ENCODE measurements at regions not wholly inside any gene's neighbourhood (a gene's known extent, or its start where the extent isn't known, plus 50 kb on each side); places are given as distances from the start of the nearest gene placed in this dataset.
"Not testable (repeated sequence)": the region's sequence is repeated elsewhere in the genome, so short reads cannot be mapped to it uniquely, and the experiment has no call there.

DNA sequence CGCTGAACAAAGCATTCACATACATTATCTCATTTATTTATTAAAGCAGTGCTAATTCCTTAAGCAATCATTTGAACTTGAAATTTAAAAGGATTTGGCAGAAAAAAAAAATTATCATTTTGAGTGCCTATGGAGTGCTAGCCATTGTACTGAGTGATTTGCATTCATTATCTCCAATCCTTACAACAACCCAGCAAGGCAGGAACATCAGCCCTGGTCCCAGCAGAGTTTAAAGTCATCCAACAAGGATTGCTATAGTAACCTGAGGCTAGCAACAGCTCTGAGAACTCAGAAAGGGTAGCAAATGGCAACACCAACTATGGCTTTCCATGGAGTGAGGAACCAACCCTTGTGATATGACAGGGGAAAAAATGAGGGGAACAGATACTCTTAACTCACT lies 237.6 kb upstream of the SETMAR start:
- peaks cover 13 to 14% of the 10 kb centered on the region in 2 donors for H3K4me1 Mint-ChIP-seq
- H3K27ac Mint-ChIP-seq, result no peak overlapping the region
- H3K4me3 Mint-ChIP-seq, result no peak overlapping the region
- peaks cover 0 to 3% (median 0%) of the 10 kb centered on the region in 3 donors for H3K27me3 Mint-ChIP-seq (ENCODE audit: low read depth in 3 of 3)
- DNase-seq, result no peak
- peaks cover 9 to 18% (median 10%) of the 10 kb centered on the region in 3 donors for H3K36me3 Mint-ChIP-seq
- H3K9me3 Mint-ChIP-seq, result peaks cover 0 to 3% (median 0%) of the 10 kb centered on the region in 6 donors

- H3K4me3 Mint-ChIP-seq, result no peak overlapping the region
- DNase-seq, result no peak
- peaks cover 0 to 6% (median 2%) of the 10 kb centered on the region in 6 donors for H3K9me3 Mint-ChIP-seq
- H3K27me3 Mint-ChIP-seq (ENCODE audit: low read depth in 3 of 3), result no peaks in the 10 kb centered on the region
- H3K36me3 Mint-ChIP-seq, result peaks cover 9 to 18% (median 10%) of the 10 kb centered on the region in 3 donors
- peaks cover 0 to 5% of the 10 kb centered on the region in 2 donors for H3K4me1 Mint-ChIP-seq
- no peak overlapping the region for H3K27ac Mint-ChIP-seq
These were observed 235.3 kb upstream of the SETMAR start for GRCh38 chr3:4067893-4068292.

- peaks cover 0 to 5% of the 10 kb centered on the region in 2 donors for H3K4me1 Mint-ChIP-seq
- H3K27ac Mint-ChIP-seq, result no peak overlapping the region
- no peaks in the 10 kb centered on the region for H3K27me3 Mint-ChIP-seq (ENCODE audit: low read depth in 3 of 3)
- H3K4me3 Mint-ChIP-seq, result no peak overlapping the region
- no peak for DNase-seq
- peaks cover 9 to 14% (median 10%) of the 10 kb centered on the region in 3 donors for H3K36me3 Mint-ChIP-seq
- peaks cover 3 to 12% (median 7%) of the 10 kb centered on the region in 6 donors for H3K9me3 Mint-ChIP-seq
These were observed 233.4 kb upstream of the SETMAR start for GRCh38 chr3:4069796-4070195.

- H3K36me3 Mint-ChIP-seq, result peaks cover 7 to 14% (median 10%) of the 10 kb centered on the region in 3 donors
- no peak overlapping the region for H3K4me3 Mint-ChIP-seq
- peaks cover 0 to 5% of the 10 kb centered on the region in 2 donors for H3K4me1 Mint-ChIP-seq
- H3K27me3 Mint-ChIP-seq (ENCODE audit: low read depth in 3 of 3), result no peaks in the 10 kb centered on the region
- no peak for DNase-seq
- no peak overlapping the region for H3K27ac Mint-ChIP-seq
- H3K9me3 Mint-ChIP-seq, result peaks cover 3 to 20% (median 13%) of the 10 kb centered on the region in 6 donors
These were observed 231.5 kb upstream of the SETMAR start for GRCh38 chr3:4071481-4072184.

DNA sequence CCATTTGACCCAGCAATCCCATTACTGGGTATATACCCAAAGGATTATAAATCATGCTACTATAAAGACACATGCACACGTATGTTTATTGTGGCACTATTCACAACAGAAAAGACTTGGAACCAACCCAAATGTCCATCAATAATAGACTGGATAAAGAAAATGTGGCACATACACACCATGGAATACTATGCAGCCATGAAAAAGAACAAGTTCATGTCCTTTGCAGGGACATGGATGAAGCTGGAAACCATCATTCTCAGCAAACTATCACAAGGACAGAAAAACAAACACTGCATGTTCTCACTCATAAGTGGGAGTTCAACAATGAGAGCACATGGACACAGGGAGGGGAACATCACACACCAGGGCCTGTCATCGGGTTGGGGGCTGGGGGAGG lies 225.9 kb upstream of the SETMAR start:
- not testable (repeated sequence) for H3K27ac Mint-ChIP-seq; H3K4me1 Mint-ChIP-seq; DNase-seq; H3K36me3 Mint-ChIP-seq; H3K27me3 Mint-ChIP-seq (ENCODE audit: low read depth in 3 of 3); H3K4me3 Mint-ChIP-seq
- peaks cover 3 to 18% (median 14%) of the 10 kb centered on the region in 6 donors for H3K9me3 Mint-ChIP-seq

- H3K4me1 Mint-ChIP-seq, result no peaks in the 10 kb centered on the region
- no peak overlapping the region for H3K27ac Mint-ChIP-seq
- peaks cover 3 to 18% (median 9%) of the 10 kb centered on the region in 6 donors for H3K9me3 Mint-ChIP-seq
- peaks cover 0 to 4% (median 0%) of the 10 kb centered on the region in 3 donors for H3K36me3 Mint-ChIP-seq
- DNase-seq, result no peak
- no peaks in the 10 kb centered on the region for H3K27me3 Mint-ChIP-seq (ENCODE audit: low read depth in 3 of 3)
- no peak overlapping the region for H3K4me3 Mint-ChIP-seq
These were observed 225.2 kb upstream of the SETMAR start for GRCh38 chr3:4077950-4078349.

DNA sequence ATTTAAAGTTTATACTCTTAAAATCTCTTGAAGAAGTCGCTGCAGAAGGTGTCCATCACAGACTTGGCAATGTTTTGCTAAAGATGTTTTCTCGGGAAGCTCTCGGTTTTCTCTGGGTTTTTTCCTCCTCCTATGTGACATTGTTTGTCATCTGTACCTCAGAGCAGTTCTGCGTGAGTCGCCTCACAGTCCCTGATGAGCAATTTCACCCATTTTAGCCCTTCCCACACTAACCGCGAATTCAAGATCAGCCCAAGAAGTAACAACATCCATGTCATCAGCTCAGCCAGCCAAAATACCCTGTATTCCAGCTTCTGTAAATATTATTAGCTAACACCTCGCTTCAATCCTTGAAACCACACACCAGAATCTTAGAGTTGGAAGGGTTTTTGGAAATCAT lies 224.3 kb upstream of the SETMAR start:
- no peak for DNase-seq
- Mint-ChIP-seq H3K4me3 (no peak overlapping the region), H3K9me3 (peaks cover 0 to 18% (median 7%) of the 10 kb centered on the region in 6 donors), H3K4me1 (no peaks in the 10 kb centered on the region), H3K27me3 (ENCODE audit: low read depth in 3 of 3) (no peaks in the 10 kb centered on the region), H3K36me3 (peaks cover 0 to 4% (median 0%) of the 10 kb centered on the region in 3 donors), H3K27ac (no peak overlapping the region)

GRCh38 chr3:4079339-4080195 lies 223.6 kb upstream of the SETMAR start:
- Mint-ChIP-seq H3K36me3 (peaks cover 0 to 4% (median 0%) of the 10 kb centered on the region in 3 donors), H3K4me3 (no peak overlapping the region), H3K27me3 (ENCODE audit: low read depth in 3 of 3) (no peaks in the 10 kb centered on the region), H3K4me1 (no peaks in the 10 kb centered on the region), H3K9me3 (peaks cover 0 to 12% (median 5%) of the 10 kb centered on the region in 6 donors), H3K27ac (no peak overlapping the region)
- DNase-seq, result no peak

GRCh38 chr3:4083225-4084015 lies 219.7 kb upstream of the SETMAR start:
- Mint-ChIP-seq H3K4me3 (no peak overlapping the region), H3K4me1 (no peaks in the 10 kb centered on the region), H3K27ac (no peak overlapping the region), H3K36me3 (no peaks in the 10 kb centered on the region), H3K9me3 (peaks cover 0 to 4% (median 0%) of the 10 kb centered on the region in 6 donors), H3K27me3 (ENCODE audit: low read depth in 3 of 3) (no peaks in the 10 kb centered on the region)
- no peak for DNase-seq

DNA sequence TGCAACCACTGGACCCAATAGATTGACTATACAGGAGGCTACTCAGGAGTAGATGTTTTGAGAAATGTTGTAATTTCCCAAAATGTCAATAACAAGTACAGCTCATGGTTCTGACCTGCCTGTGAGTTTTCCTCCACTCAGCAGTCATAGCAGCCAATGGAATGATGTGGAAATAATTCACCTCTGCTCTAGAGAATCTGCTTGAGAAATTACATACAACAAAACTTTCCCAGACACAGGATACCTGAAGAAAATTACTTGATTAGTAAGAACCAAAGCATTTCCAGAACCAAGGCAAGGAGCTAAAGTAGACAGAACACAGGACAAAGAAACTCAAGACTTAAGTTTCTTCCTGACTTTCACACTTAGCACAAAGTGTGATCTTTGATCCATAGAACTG lies 218.9 kb upstream of the SETMAR start:
- Mint-ChIP-seq H3K4me1 (no peaks in the 10 kb centered on the region), H3K4me3 (no peak overlapping the region), H3K9me3 (peaks cover 0 to 3% (median 0%) of the 10 kb centered on the region in 6 donors), H3K27ac (no peak overlapping the region), H3K27me3 (ENCODE audit: low read depth in 3 of 3) (no peaks in the 10 kb centered on the region), H3K36me3 (no peaks in the 10 kb centered on the region)
- no peak for DNase-seq

DNA sequence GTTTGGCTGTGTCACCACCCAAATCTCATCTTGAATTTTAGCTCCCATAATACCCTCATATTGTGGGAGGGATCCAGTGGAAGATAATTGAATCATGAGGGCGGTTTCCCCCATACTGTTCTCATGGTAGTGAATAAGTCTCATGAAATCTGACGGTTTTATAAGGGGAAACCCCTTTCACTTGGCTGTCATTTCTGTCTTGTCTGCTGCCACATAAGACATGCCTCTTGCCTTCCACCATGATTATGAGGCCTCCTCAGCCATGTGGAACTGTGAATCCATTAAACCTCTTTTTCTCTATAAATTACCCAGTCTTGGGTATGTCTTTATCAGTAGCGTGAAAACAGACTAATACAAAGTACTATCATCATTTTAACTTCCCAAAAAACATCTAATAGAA lies 216.5 kb upstream of the SETMAR start:
- not testable (repeated sequence) for H3K4me1 Mint-ChIP-seq; H3K4me3 Mint-ChIP-seq; H3K9me3 Mint-ChIP-seq; H3K27me3 Mint-ChIP-seq (ENCODE audit: low read depth in 3 of 3); H3K27ac Mint-ChIP-seq; DNase-seq; H3K36me3 Mint-ChIP-seq

DNA sequence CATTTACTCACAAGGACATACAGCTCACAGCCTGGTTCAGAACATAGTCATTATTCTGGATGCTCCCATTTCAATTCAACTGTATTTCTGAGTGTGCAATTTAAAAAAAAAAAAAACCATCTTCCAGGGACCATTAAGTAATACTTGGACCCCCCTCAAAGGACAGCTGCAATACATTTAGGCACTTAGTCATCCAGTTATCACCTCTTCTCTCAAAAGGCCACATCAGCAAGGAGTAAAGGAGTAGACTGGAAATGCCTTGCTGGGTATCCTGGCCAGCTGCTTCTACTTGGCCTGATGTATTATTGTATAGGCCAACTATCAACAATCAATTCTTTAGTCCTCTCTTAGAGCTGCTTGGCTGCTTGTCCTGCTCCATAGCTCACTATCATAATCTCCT lies 211.4 kb upstream of the SETMAR start:
- Mint-ChIP-seq H3K27me3 (ENCODE audit: low read depth in 3 of 3) (peaks cover 0 to 2% (median 2%) of the 10 kb centered on the region in 3 donors), H3K4me3 (no peak overlapping the region), H3K9me3 (peaks cover 0 to 9% (median 0%) of the 10 kb centered on the region in 6 donors), H3K27ac (no peak overlapping the region), H3K4me1 (no peaks in the 10 kb centered on the region), H3K36me3 (no peaks in the 10 kb centered on the region)
- DNase-seq, result no peak

DNA sequence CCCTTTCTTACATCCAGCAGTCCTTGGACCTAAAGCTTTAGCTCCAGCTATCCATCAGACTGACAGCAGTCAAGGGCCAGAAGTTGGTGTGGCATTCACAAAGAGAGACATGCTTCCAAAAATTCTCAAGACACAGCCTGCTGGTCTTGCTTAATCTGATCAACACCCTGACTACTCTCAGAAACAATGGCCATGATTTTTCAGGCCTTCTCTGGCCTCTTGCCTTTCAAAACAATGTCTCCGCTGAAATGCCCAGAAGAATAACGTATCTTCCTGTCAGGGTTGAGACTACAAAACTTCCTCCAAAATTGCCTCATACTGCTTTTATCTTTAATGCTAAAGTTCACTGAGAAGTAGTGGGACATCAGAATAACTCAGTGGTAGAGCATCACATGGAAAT lies 205.4 kb upstream of the SETMAR start:
- H3K9me3 Mint-ChIP-seq, result peaks cover 0 to 7% (median 2%) of the 10 kb centered on the region in 6 donors
- peaks cover 0 to 6% (median 2%) of the 10 kb centered on the region in 3 donors for H3K27me3 Mint-ChIP-seq (ENCODE audit: low read depth in 3 of 3)

More for the DNA sequence above, 205.4 kb upstream of the SETMAR start:
- Mint-ChIP-seq H3K4me3 (no peak overlapping the region), H3K36me3 (no peaks in the 10 kb centered on the region), H3K27ac (no peak overlapping the region), H3K4me1 (no peaks in the 10 kb centered on the region)
- no peak for DNase-seq

Measured in immature natural killer cell (primary cell).